GM12892 (cell line): ENCODE measurements at regions not wholly inside any gene's neighbourhood (a gene's known extent, or its start where the extent isn't known, plus 50 kb on each side); places are given as distances from the start of the nearest gene placed in this dataset.

Experiments used
- DNase-seq: peaks from one replicate; pipeline ENCODE4 v3.0.0; 2011; ENCODE audit not compliant: insufficient read length
- FAIRE-seq: peaks from 2 replicates; lab custom pipeline; 2011; peaks lifted over from hg19 to GRCh38; lab: Jason Lieb, UNC
- POLR2A ChIP-seq: IDR thresholded peaks from 2 replicates; pipeline ENCODE4 v1.6.1; 2011; ENCODE audit warnings: low read depth, low read length, control low read depth
- POLR2AphosphoS5 ChIP-seq: IDR thresholded peaks from 2 replicates; pipeline ENCODE4 v1.6.1; 2011; ENCODE audit warnings: low read depth, low read length, control low read depth
- TAF1 ChIP-seq: IDR thresholded peaks from 2 replicates; pipeline ENCODE4 v1.6.1; 2011; ENCODE audit warnings: low read depth, mild to moderate bottlenecking, control low read depth, low read length, borderline replicate concordance

DNA sequence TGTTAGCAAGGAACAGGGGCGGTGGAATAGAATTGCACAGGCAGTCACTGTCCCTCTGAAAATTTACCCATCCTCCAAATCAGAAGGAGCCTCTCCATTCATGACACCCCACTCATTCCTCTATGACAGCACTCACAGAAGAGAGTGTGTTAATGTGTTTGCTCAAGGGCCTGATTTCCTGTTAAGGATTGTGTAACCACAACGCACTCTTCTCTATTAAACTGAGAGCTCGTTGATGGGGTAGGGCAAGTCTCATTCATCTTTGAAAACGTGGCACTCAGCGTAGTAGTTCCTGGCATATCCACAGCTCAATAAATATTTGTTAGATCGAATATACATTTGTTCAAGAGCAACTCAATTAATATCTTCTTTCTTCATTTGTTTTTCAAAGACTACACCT is 106.4 kb downstream of the VAPA start:
- TF ChIP-seq POLR2A (no peak), TAF1 (no peak), POLR2AphosphoS5 (no peak)
- FAIRE-seq (no peak), DNase-seq (no peak)

DNA sequence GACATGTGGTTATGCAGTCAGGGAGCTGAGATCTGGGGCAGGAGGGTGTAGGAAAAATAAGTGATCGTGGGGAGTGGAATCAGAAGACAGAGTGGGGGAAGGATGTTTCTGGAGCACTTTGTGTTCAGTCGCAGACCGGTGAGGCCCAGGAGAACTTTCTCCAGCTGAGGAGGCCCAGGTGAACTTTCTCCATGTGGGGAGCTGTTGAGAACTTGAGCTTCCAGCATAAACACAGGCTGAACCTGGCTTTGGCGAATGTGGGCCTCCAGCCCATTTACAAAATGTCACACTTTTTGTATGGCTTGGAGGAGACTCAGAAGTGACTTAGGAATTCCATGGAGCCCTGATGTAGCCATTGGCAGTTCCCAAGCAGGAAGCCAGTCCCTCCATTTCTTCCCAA is 108.5 kb downstream of the VAPA start:
- DNase-seq, result no peak
- FAIRE-seq, result no peak
- TF ChIP-seq TAF1 (no peak), POLR2A (no peak), POLR2AphosphoS5 (no peak)

- DNase-seq, result no peak
- TF ChIP-seq POLR2AphosphoS5, result no peak
- no peak for TF ChIP-seq POLR2A
- TF ChIP-seq TAF1, result no peak
- no peak for FAIRE-seq
Observed at GRCh38 chr18:10023853-10024570, 110.2 kb downstream of the VAPA start.

DNA sequence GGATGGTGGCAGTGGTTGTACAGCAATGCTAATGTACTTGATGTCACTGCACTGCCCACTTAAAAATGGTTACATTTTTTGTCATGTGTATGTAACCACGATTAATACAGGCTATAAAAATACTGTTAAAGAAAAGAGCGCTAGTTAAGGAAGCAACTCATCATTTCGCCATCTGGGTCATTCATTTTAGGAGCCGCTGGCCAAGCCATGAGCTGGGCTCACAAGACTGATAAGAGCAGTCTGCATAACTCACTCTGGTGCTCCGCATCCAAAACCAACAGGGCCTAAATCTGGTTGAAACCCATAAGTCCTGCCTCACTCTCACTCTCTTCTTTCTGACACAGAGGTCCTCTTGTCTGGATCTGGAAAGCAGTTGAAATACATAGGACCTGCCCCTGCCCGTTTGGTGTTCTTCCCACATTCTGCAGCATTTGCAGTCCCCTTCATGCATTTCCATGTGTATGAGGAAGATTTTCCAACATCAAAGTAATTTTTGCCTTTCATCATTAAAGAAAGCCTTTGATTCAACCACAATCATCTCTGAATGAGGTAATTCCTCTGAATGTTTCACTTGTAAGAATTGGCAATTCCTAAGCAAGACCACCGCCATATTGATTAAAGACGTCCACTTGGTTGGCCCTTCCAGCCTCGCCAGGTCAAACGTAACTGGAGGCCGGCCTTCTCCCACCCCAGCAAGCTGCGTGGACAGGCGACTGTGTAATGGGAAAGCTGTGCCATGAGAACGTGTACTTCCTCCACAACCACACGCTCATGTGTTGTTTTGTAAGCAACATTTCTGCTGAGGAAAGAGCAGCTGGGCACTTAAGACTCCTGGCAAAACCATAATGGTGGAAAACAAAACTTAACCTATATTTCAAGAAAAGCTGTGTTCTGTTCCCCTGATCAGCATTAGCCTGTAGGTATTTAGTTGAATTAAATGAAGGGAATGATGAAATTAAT is 112.2 kb downstream of the VAPA start:
- DNase-seq (no peak), FAIRE-seq (no peak)
- TF ChIP-seq TAF1 (no peak), POLR2AphosphoS5 (no peak), POLR2A (no peak)

- DNase-seq (no peak), FAIRE-seq (no peak)
- TF ChIP-seq POLR2A (no peak), TAF1 (no peak), POLR2AphosphoS5 (no peak)
Observed at GRCh38 chr18:10027031-10027430, 113.2 kb downstream of the VAPA start.

- FAIRE-seq (no peak), DNase-seq (no peak)
- TF ChIP-seq POLR2A (no peak), TAF1 (no peak), POLR2AphosphoS5 (no peak)
Observed at GRCh38 chr18:10027461-10027860, 113.6 kb downstream of the VAPA start.

- DNase-seq (no peak), FAIRE-seq (no peak)
- TF ChIP-seq POLR2AphosphoS5 (no peak), POLR2A (no peak), TAF1 (no peak)
Observed at GRCh38 chr18:10029711-10030110, 115.9 kb downstream of the VAPA start.

DNA sequence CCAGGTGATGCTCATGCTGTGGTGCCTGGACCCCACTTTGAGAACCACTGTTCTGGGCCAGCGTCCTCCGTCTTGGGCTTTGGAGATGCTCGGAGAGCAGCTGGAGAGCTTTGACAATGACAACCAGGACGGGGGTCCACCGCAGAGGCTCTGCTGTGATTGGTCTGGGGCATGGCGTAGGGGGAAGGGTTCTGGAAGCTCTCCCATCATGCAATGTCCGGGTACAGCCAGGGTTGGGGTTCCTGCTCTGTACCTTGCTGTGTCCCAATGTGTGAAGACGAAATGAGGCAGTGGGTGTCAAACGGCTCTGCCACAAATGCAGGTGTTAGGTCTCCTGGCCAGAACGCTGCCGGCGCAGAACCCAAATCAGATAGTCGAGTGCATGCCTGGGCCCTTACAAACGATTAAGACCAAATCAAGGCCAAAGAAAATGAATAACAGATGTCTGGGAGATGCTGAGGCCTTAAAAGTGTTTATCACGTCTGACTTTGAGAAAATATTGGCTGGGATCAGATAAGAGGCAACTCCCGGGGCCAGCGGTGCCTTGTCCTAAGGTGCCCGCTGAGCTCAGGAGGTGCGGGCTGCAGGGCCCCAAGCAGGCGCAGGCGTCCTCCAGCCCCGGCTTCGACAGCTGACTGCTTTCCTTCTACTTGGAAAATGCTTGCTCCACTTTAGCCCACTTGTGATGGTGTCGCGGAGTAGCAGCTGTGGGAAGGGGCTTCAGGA is 117.2 kb downstream of the VAPA start:
- DNase-seq (no peak), FAIRE-seq (no peak)
- no peak for TF ChIP-seq TAF1
- TF ChIP-seq POLR2A, result no peak
- TF ChIP-seq POLR2AphosphoS5, result no peak

DNA sequence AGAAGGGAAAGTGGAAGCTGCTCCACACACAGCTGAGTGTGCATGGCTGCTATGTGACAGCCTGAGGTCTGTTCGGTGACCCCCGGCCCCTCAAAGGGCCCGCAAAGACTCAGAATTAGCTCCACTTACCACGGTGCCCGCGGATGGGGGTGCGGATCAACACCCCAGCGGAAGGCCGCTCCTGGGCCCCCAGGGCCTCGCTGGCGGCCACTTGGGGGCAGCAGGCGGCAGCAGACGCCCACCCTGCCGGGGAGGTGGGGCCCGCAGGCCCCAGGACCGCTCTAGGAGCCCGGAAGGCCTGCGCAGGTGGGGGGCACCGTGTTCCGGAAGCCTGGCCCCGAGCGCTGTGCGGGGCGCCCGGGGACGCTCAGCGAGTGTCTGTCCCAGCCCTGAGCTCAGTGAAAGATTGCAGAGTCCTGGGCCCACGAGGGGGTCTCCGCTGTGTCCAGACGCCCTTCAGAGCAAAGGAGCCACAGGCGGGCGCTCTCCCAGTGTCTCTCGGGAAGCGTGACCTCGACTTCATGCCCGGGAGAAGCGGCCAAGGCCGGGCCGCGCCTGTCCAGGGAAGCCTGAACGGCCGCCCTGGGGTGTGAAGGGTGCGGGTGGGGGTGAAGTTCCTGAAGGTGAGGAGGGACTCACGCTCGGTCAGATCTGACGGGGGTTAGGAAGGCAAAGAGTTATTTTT is 118.7 kb downstream of the VAPA start:
- TF ChIP-seq POLR2AphosphoS5 (no peak), POLR2A (no peak), TAF1 (no peak)
- DNase-seq, result no peak
- FAIRE-seq, result no peak

GRCh38 chr18:10033016-10033399 is 119.2 kb downstream of the VAPA start:
- FAIRE-seq (no peak), DNase-seq (no peak)
- TF ChIP-seq POLR2AphosphoS5, result no peak
- no peak for TF ChIP-seq POLR2A
- TF ChIP-seq TAF1, result no peak
